IMR-90 (cell line): ENCODE measurements at regions not wholly inside any gene's neighbourhood (a gene's known extent, or its start where the extent isn't known, plus 50 kb on each side); places are given as distances from the start of the nearest gene placed in this dataset.

Experiments used
- CTCF ChIP-seq: conservative IDR thresholded peaks from 2 replicates; pipeline ENCODE4 v1.5.1; 2012; ENCODE audit warnings: mild to moderate bottlenecking, low read depth, low read length, improper control_type of control experiment
- ELK1 ChIP-seq: fragments of 150-350 bp; IDR thresholded peaks from 2 replicates; pipeline ENCODE4 v1.6.1; 2016; ENCODE audit warnings: low read depth, mild to moderate bottlenecking, low read length, moderate library complexity, borderline replicate concordance
- MXI1 ChIP-seq: IDR thresholded peaks from 2 replicates; pipeline ENCODE4 v1.6.1; 2012; ENCODE audit warnings: low read depth, mild to moderate bottlenecking, low read length, moderate library complexity, borderline replicate concordance
- POLR2A ChIP-seq: IDR thresholded peaks from 2 replicates; pipeline ENCODE4 v1.6.1; 2012; ENCODE audit warnings: mild to moderate bottlenecking, low read depth, low read length
- RAD21 ChIP-seq: IDR thresholded peaks from 2 replicates; pipeline ENCODE4 v1.6.1; 2012; ENCODE audit warnings: low read length, improper control_type of control experiment
- RFX5 ChIP-seq: IDR thresholded peaks from 2 replicates; pipeline ENCODE4 v1.8.0; 2012; ENCODE audit warnings: low read depth, mild to moderate bottlenecking, low read length, moderate library complexity

DNA sequence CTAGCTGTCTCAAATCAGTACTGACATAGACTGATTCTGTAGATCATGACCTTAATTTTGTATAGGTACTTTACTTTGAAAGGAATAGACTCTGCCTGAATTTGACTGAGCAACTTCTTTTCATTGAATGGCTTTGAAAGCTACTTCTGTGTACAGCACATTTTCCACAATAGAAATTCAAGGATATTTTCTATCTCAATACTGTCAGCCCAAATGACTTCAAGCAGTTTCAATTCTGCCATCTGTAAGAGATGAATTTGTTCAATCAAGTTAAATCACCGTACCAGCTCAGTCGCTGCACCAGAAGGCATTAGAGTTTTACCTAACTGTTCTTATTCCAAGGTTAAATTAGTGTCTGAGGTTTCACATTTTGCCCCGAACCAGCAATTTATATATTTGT, 107.0 kb upstream of the EYS start:
- TF ChIP-seq CTCF (no peak), POLR2A (no peak), ELK1 (no peak), MXI1 (no peak), RAD21 (no peak), RFX5 (no peak)
